ENCODE measurements at regions not wholly inside any gene's neighbourhood (a gene's known extent, or its start where the extent isn't known, plus 50 kb on each side); places are given as distances from the start of the nearest gene placed in this dataset.
A peak's percentile ranks its signal among the peaks of the same experiment; 100 is the strongest.

DNA sequence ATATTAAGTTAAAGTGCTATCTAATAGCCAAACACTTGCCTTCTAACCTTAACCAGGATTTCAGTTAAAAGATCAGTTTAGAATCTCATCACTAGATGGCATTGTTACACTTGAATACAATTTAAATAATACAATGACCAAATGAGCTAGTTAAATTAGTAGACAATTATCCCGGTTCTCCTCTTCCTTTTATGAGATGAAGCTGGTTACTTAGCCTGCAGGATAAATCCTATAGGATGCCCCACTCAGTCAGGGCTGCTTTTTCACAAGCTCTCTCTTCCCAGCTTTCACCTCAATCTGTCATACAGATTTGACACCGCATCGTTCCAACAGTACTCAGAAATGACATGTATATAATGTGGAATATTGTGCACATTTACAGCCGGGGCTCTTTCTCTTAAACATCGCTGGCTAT lies 678.8 kb downstream of the KCNJ3 start:
- no peak overlapping the region for H2BK15ac ChIP-seq (ENCODE audit: low read depth, low read length)
- H3K23me2 ChIP-seq (ENCODE audit: insufficient read length, low read depth, low read length, poor library complexity, severe bottlenecking) = no peaks in the 10 kb centered on the region
- H2BK12ac ChIP-seq (ENCODE audit: insufficient read length, low read depth, low read length) = no peak overlapping the region
- H3K27ac ChIP-seq (ENCODE audit: insufficient read length, low read depth, low read length) = no peak overlapping the region
- no peak overlapping the region for H2AK5ac ChIP-seq (ENCODE audit: insufficient read length, low read length)
- H3K79me2 ChIP-seq (ENCODE audit: insufficient read depth, low read length) = no peaks in the 10 kb centered on the region
- H2AFZ ChIP-seq (ENCODE audit: low read length) = no peak overlapping the region
- no peak overlapping the region for H3T11ph ChIP-seq (ENCODE audit: low read length)
- Mint-ChIP-seq H3K4me3 (no peak overlapping the region), H3K4me1 (no peaks in the 10 kb centered on the region), H3K9me3 (no peaks in the 10 kb centered on the region), H3K27ac (no peak overlapping the region), H3K36me3 (ENCODE audit: insufficient read depth in 1 of 3, low read depth in 3 of 3) (no peaks in the 10 kb centered on the region), H3K27me3 (ENCODE audit: low read depth) (no peaks in the 10 kb centered on the region)
- no peak overlapping the region for H3K56ac ChIP-seq (ENCODE audit: insufficient read length, low read depth, low read length)
- no peak overlapping the region for H3K23ac ChIP-seq (ENCODE audit: insufficient read length, low read depth, low read length)
- no peak overlapping the region for H3K14ac ChIP-seq (ENCODE audit: insufficient read depth, low read length)
- H3K79me1 ChIP-seq (ENCODE audit: insufficient read depth, low read depth, low read length, poor library complexity, severe bottlenecking) = no peaks in the 10 kb centered on the region
- no peak overlapping the region for H3K18ac ChIP-seq (ENCODE audit: insufficient read length, low read depth, low read length)
- H3K9ac ChIP-seq (ENCODE audit: extremely low read depth, insufficient read length, low read length) = no peak overlapping the region
- no peaks in the 10 kb centered on the region for H3K9me3 ChIP-seq (ENCODE audit: control insufficient read depth, low read depth, low read length)
- H4K20me1 ChIP-seq (ENCODE audit: control insufficient read depth, insufficient read depth, insufficient read length) = no peaks in the 10 kb centered on the region
- no peak overlapping the region for H2BK5ac ChIP-seq (ENCODE audit: insufficient read length, low read length)
- no peak overlapping the region for H4K5ac ChIP-seq (ENCODE audit: insufficient read length, low read depth, low read length)
- no peak for DNase-seq
- H3K4me1 ChIP-seq (ENCODE audit: insufficient read depth, low read length) = no peaks in the 10 kb centered on the region
- no peak overlapping the region for H4K91ac ChIP-seq (ENCODE audit: insufficient read length, low read depth, low read length)
- H3K27me3 ChIP-seq (ENCODE audit: insufficient read depth, low read length) = no peaks in the 10 kb centered on the region
- TF ChIP-seq, protein P1, sequence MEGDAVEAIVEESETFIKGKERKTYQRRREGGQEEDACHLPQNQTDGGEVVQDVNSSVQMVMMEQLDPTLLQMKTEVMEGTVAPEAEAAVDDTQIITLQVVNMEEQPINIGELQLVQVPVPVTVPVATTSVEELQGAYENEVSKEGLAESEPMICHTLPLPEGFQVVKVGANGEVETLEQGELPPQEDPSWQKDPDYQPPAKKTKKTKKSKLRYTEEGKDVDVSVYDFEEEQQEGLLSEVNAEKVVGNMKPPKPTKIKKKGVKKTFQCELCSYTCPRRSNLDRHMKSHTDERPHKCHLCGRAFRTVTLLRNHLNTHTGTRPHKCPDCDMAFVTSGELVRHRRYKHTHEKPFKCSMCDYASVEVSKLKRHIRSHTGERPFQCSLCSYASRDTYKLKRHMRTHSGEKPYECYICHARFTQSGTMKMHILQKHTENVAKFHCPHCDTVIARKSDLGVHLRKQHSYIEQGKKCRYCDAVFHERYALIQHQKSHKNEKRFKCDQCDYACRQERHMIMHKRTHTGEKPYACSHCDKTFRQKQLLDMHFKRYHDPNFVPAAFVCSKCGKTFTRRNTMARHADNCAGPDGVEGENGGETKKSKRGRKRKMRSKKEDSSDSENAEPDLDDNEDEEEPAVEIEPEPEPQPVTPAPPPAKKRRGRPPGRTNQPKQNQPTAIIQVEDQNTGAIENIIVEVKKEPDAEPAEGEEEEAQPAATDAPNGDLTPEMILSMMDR (conservative IDR thresholded peaks at IDR 0.05) = peak; percentile 69
- no peak overlapping the region for H3K4ac ChIP-seq (ENCODE audit: low read depth, low read length)
- H3K4me2 ChIP-seq (ENCODE audit: insufficient read depth, insufficient read length, low read length) = no peak overlapping the region
- no peak overlapping the region for H2BK20ac ChIP-seq (ENCODE audit: low read depth, low read length, poor library complexity, severe bottlenecking)
- H2BK120ac ChIP-seq (ENCODE audit: low read depth, low read length, poor library complexity, severe bottlenecking) = no peak overlapping the region
- no peak overlapping the region for H4K8ac ChIP-seq (replicated peaks; ENCODE audit: insufficient read length, low read depth, low read length)
- WGBS (ENCODE audit: extremely low coverage, insufficient read length, low lambda C conversion rate) = no CpG with 5 or more reads among the region's 5 CpGs

Measured in H9 (cell line).